ENCODE measurements at regions not wholly inside any gene's neighbourhood (a gene's known extent, or its start where the extent isn't known, plus 50 kb on each side); places are given as distances from the start of the nearest gene placed in this dataset.
A peak's percentile ranks its signal among the peaks of the same experiment; 100 is the strongest.
"Not testable (repeated sequence)": the region's sequence is repeated elsewhere in the genome, so short reads cannot be mapped to it uniquely, and the experiment has no call there.

GRCh38 chr3:150232992-150233451, 175.1 kb upstream of the TSC22D2 start:
- H3K4me3 ChIP-seq (ENCODE audit: low read depth, low read length) = no peak overlapping the region
- TF ChIP-seq MYC (IDR thresholded peaks at IDR 0.05; ENCODE audit: low read depth, low read length) (no peak), CTCF (IDR thresholded peaks at IDR 0.05; ENCODE audit: low read depth, low read length) (no peak), POLR2A (IDR thresholded peaks at IDR 0.05; ENCODE audit: extremely low read depth, insufficient read length) (no peak), MAX (IDR thresholded peaks at IDR 0.05; ENCODE audit: low read depth, low read length) (no peak)
- no peak for DNase-seq (ENCODE audit: low read depth)

GRCh38 chr3:150230037-150230436, 178.1 kb upstream of the TSC22D2 start:
- H3K4me3 ChIP-seq (ENCODE audit: low read depth, low read length) = no peak overlapping the region
- no peak for TF ChIP-seq POLR2A (IDR thresholded peaks at IDR 0.05; ENCODE audit: extremely low read depth, insufficient read length)
- no peak for TF ChIP-seq CTCF (IDR thresholded peaks at IDR 0.05; ENCODE audit: low read depth, low read length)
- no peak for TF ChIP-seq MAX (IDR thresholded peaks at IDR 0.05; ENCODE audit: low read depth, low read length)
- no peak for TF ChIP-seq MYC (IDR thresholded peaks at IDR 0.05; ENCODE audit: low read depth, low read length)
- DNase-seq (ENCODE audit: low read depth) = no peak

- not testable (repeated sequence) for DNase-seq (ENCODE audit: low read depth); H3K4me3 ChIP-seq (ENCODE audit: low read depth, low read length)
These were observed 179.5 kb upstream of the TSC22D2 start for GRCh38 chr3:150228626-150229025.

GRCh38 chr3:150227839-150228238, 180.3 kb upstream of the TSC22D2 start:
- DNase-seq (ENCODE audit: low read depth) = peak; percentile 69
- H3K4me3 ChIP-seq (ENCODE audit: low read depth, low read length) = no peak overlapping the region
- TF ChIP-seq MYC (IDR thresholded peaks at IDR 0.05; ENCODE audit: low read depth, low read length) (no peak), MAX (IDR thresholded peaks at IDR 0.05; ENCODE audit: low read depth, low read length) (0 out of 2 replicates have a peak, but pooled peaks have one; percentile 7), CTCF (IDR thresholded peaks at IDR 0.05; ENCODE audit: low read depth, low read length) (peak; percentile 74)

GRCh38 chr3:150225986-150226385, 182.1 kb upstream of the TSC22D2 start:
- TF ChIP-seq POLR2A (IDR thresholded peaks at IDR 0.05; ENCODE audit: extremely low read depth, insufficient read length) (no peak), MAX (IDR thresholded peaks at IDR 0.05; ENCODE audit: low read depth, low read length) (no peak), CTCF (IDR thresholded peaks at IDR 0.05; ENCODE audit: low read depth, low read length) (no peak), MYC (IDR thresholded peaks at IDR 0.05; ENCODE audit: low read depth, low read length) (no peak)
- no peak overlapping the region for H3K4me3 ChIP-seq (ENCODE audit: low read depth, low read length)
- DNase-seq (ENCODE audit: low read depth) = no peak

- H3K4me3 ChIP-seq (ENCODE audit: low read depth, low read length) = no peak overlapping the region
- no peak for TF ChIP-seq CTCF (IDR thresholded peaks at IDR 0.05; ENCODE audit: low read depth, low read length)
- TF ChIP-seq MYC (IDR thresholded peaks at IDR 0.05; ENCODE audit: low read depth, low read length) = no peak
- TF ChIP-seq MAX (IDR thresholded peaks at IDR 0.05; ENCODE audit: low read depth, low read length) = no peak
- no peak for TF ChIP-seq POLR2A (IDR thresholded peaks at IDR 0.05; ENCODE audit: extremely low read depth, insufficient read length)
- DNase-seq (ENCODE audit: low read depth) = peak; percentile 64
These were observed 184.5 kb upstream of the TSC22D2 start for GRCh38 chr3:150223558-150223957.

All from NB4 (cell line).